Neuronal stem cell (in vitro differentiated cells): ENCODE measurements at regions not wholly inside any gene's neighbourhood (a gene's known extent, or its start where the extent isn't known, plus 50 kb on each side); places are given as distances from the start of the nearest gene placed in this dataset.

Experiments used
- DNase-seq: peaks from one replicate; pipeline ENCODE4 v3.0.0-alpha.2; 2013; ENCODE audit warnings: low spot score
- H2AFZ ChIP-seq: one replicate; pipeline ENCODE4 v1.6.1; 2013; ENCODE audit warnings: mild to moderate bottlenecking, low read length, inconsistent platforms
- H2AK5ac ChIP-seq: 2 replicates; pipeline ENCODE4 v1.6.1; 2013; ENCODE audit warnings: low read depth, mild to moderate bottlenecking, inconsistent platforms, low read length, moderate library complexity, mixed read lengths
- H2BK120ac ChIP-seq: 2 replicates; pipeline ENCODE4 v1.6.1; 2013; ENCODE audit warnings: low read depth, mild to moderate bottlenecking, inconsistent platforms, low read length, moderate library complexity, mixed read lengths
- H2BK12ac ChIP-seq: one replicate; pipeline ENCODE4 v1.6.1; 2013; ENCODE audit warnings: low read length, inconsistent platforms
- H2BK15ac ChIP-seq: 2 replicates; pipeline ENCODE4 v1.6.1; 2013; ENCODE audit warnings: mild to moderate bottlenecking, low read length, inconsistent platforms, mixed read lengths
- H2BK5ac ChIP-seq: one replicate; pipeline ENCODE4 v1.6.1; 2013; ENCODE audit warnings: inconsistent platforms, mild to moderate bottlenecking, low read length, moderate library complexity
- H3K14ac ChIP-seq: one replicate; pipeline ENCODE4 v1.6.1; 2013; ENCODE audit warnings: low read length, inconsistent platforms
- H3K18ac ChIP-seq: 2 replicates; pipeline ENCODE4 v1.6.1; 2013; ENCODE audit warnings: low read length, inconsistent platforms
- H3K23ac ChIP-seq: 2 replicates; pipeline ENCODE4 v1.6.1; 2013; ENCODE audit warnings: low read depth, mild to moderate bottlenecking, mixed read lengths, low read length, inconsistent platforms; ENCODE audit not compliant: poor library complexity
- H3K27ac ChIP-seq: replicated peaks from 3 replicates; pipeline ENCODE4 v1.5.1; 2013; ENCODE audit warnings: low read length, inconsistent platforms
- H3K27me3 ChIP-seq, 3 experiments: 2 replicates each; pipeline ENCODE4 v1.6.1; 2013; ENCODE audit warnings: low read length in 3 of 3, mild to moderate bottlenecking in 2 of 3, inconsistent platforms in 1 of 3, low read depth in 1 of 3, mixed read lengths in 1 of 3, moderate library complexity in 1 of 3; ENCODE audit not compliant: control insufficient read depth in 3 of 3, insufficient read depth in 3 of 3
- H3K36me3 ChIP-seq, 2 donors: replicated peaks in 1 of 2; 2 replicates each; pipeline ENCODE4 v1.6.1; 2013; ENCODE audit warnings: low read length in 2 of 2; ENCODE audit not compliant: control insufficient read depth in 2 of 2, insufficient read depth in 2 of 2
- H3K4ac ChIP-seq: 2 replicates; pipeline ENCODE4 v1.6.1; 2013; ENCODE audit warnings: inconsistent platforms, mild to moderate bottlenecking, low read length, moderate library complexity
- H3K4me1 ChIP-seq, 2 donors: 1 replicate in 1 of 2; 2 replicates in 1 of 2; pipeline ENCODE4 v1.6.1; 2013; ENCODE audit warnings: low read length in 2 of 2, low read depth in 1 of 2; ENCODE audit not compliant: control insufficient read depth in 2 of 2, insufficient read depth in 1 of 2
- H3K4me2 ChIP-seq: one replicate; pipeline ENCODE4 v1.6.1; 2013; ENCODE audit warnings: mild to moderate bottlenecking, low read length, inconsistent platforms; ENCODE audit not compliant: insufficient read depth, poor library complexity, severe bottlenecking
- H3K4me3 ChIP-seq, 2 donors: 2 replicates each; pipeline ENCODE4 v1.5.1; 2013; ENCODE audit warnings: low read length in 2 of 2, mild to moderate bottlenecking in 2 of 2, inconsistent platforms in 1 of 2, moderate library complexity in 1 of 2
- H3K79me1 ChIP-seq: one replicate; pipeline ENCODE4 v1.6.1; 2013; ENCODE audit warnings: low read depth, mild to moderate bottlenecking, inconsistent platforms, low read length, moderate library complexity
- H3K9ac ChIP-seq: one replicate; pipeline ENCODE4 v1.6.1; 2013; ENCODE audit warnings: mild to moderate bottlenecking, low read depth, low read length, inconsistent platforms; ENCODE audit not compliant: poor library complexity
- H3K9me3 ChIP-seq, 2 donors: replicated peaks in 1 of 2; 2 replicates each; pipeline versions ENCODE3 to v1.6.1; 2013; ENCODE audit warnings: low read length in 2 of 2, mild to moderate bottlenecking in 2 of 2, inconsistent platforms in 1 of 2, low read depth in 1 of 2, mixed read lengths in 1 of 2, moderate library complexity in 1 of 2; ENCODE audit not compliant: control insufficient read depth in 2 of 2, insufficient read depth in 1 of 2
- H4K8ac ChIP-seq: one replicate; pipeline ENCODE4 v1.6.1; 2013; ENCODE audit warnings: low read depth, mild to moderate bottlenecking, inconsistent platforms, low read length, moderate library complexity
- H4K91ac ChIP-seq: one replicate; pipeline ENCODE4 v1.6.1; 2013; ENCODE audit warnings: low read length, low read depth, mild to moderate bottlenecking, inconsistent platforms; ENCODE audit not compliant: poor library complexity
- WGBS, 2 donors: extraction: QIAGEN DNeasy Blood & Tissue Kit; methylation state at CpG; one replicate each; pipeline ENCODE4 v1.1.7; 2013; ENCODE audit warnings: missing lambda C conversion rate in 2 of 2, mixed read lengths in 1 of 2; ENCODE audit not compliant: insufficient read length in 2 of 2, insufficient replicate concordance in 1 of 2; ENCODE audit errors: extremely low coverage in 2 of 2; 5-methylcytosine and 5-hydroxymethylcytosine counted together

DNA sequence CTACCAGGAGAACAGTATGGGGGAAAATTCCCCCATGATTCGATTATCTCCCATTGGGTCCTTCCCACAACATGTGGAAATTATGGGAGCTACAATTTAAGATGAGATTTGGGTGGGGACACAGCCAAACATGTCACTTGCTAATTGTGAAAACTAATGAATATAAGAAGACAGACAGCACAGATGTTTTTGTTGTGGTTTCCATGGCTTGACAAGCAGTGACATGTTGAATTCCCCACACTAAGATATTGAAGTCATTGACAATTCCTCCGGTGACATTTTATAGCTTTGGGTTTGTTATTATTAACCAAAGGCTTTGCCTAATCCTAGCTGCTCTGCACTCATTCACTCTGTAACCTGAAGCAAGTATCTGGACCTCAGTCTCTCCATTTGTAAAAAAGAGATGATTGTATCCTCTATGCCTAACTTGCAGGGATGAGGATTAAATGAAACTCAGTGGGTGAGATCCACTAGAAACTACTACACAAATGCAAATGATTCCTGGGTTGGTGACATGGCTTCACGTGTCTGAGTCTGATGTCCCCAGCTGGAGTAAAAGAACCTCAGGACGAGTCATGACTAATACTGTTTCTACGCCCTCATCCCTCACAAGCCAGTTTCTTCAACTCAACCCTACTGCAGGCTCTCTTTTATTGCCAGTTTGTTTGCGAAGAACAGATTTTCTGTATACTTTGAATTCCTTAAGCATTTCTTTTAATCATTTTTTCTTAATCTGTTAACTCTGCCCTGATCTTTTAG lies 71.6 kb downstream of the ASCL1 start:
- Histone ChIP-seq H2BK120ac (no peak overlapping the region), H4K8ac (no peak overlapping the region), H2AFZ (no peak overlapping the region), H3K4ac (no peak overlapping the region), H2AK5ac (no peak overlapping the region), H3K4me3 (no peak overlapping the region), H3K23ac (no peak overlapping the region), H3K79me1 (no peaks in the 10 kb centered on the region), H3K18ac (no peak overlapping the region), H4K91ac (no peak overlapping the region), H2BK15ac (no peak overlapping the region), H3K27ac (no peak overlapping the region), H2BK12ac (no peak overlapping the region), H3K36me3 (no peaks in the 10 kb centered on the region), H3K9me3 (no peaks in the 10 kb centered on the region), H2BK5ac (no peak overlapping the region), H3K27me3 (no peaks in the 10 kb centered on the region), H3K4me2 (no peak overlapping the region), H3K9ac (no peak overlapping the region), H3K4me1 (peaks cover 0 to 2% of the 10 kb centered on the region in 2 donors), H3K14ac (no peak overlapping the region)
- WGBS, 2 donors: no CpG with 5 or more reads among the region's 6 CpGs
- no peak for DNase-seq

DNA sequence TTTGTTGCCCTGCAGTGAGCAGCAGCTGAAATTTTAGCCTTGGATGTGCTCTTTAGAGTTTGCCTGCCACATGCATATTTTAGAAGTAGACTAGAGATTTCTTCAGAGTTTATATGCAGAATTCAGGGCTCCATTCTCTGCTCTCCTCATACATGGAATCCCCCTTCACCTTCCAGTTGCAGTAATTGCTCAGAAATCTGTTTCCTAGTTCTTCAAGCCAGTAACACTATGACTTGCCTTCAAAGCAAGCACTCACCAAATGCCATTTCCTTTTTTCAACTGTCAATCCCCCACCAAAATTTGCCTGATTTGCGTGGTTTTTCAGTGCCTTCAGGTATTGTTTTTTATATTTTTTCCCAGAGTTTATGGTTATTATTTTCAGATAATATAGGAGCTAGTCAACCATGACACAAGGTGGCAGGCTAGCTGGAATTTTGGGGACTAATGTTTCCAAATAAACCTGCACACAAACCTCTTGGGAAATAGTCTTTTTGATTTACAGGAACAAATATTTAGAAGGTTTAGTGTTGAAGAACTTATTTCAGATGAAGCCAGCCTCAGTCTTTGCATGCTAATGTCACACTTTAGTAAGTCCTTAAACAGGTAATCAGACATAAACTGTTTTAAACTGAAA lies 79.2 kb downstream of the ASCL1 start:
- Histone ChIP-seq H2BK120ac (no peak overlapping the region), H2AFZ (no peak overlapping the region), H2BK5ac (no peak overlapping the region), H3K18ac (no peak overlapping the region), H3K4ac (no peak overlapping the region), H3K27me3 (no peaks in the 10 kb centered on the region), H3K4me3 (no peak overlapping the region), H3K27ac (no peak overlapping the region), H2BK12ac (no peak overlapping the region), H3K23ac (no peak overlapping the region), H3K9me3 (no peaks in the 10 kb centered on the region), H3K14ac (no peak overlapping the region), H3K79me1 (no peaks in the 10 kb centered on the region), H2AK5ac (no peak overlapping the region), H3K9ac (no peak overlapping the region), H4K91ac (no peak overlapping the region), H3K4me1 (no peaks in the 10 kb centered on the region), H4K8ac (no peak overlapping the region), H2BK15ac (no peak overlapping the region), H3K4me2 (no peak overlapping the region), H3K36me3 (no peaks in the 10 kb centered on the region)
- WGBS, 2 donors: no CpG with 5 or more reads among the region's 1 CpG
- no peak for DNase-seq

DNA sequence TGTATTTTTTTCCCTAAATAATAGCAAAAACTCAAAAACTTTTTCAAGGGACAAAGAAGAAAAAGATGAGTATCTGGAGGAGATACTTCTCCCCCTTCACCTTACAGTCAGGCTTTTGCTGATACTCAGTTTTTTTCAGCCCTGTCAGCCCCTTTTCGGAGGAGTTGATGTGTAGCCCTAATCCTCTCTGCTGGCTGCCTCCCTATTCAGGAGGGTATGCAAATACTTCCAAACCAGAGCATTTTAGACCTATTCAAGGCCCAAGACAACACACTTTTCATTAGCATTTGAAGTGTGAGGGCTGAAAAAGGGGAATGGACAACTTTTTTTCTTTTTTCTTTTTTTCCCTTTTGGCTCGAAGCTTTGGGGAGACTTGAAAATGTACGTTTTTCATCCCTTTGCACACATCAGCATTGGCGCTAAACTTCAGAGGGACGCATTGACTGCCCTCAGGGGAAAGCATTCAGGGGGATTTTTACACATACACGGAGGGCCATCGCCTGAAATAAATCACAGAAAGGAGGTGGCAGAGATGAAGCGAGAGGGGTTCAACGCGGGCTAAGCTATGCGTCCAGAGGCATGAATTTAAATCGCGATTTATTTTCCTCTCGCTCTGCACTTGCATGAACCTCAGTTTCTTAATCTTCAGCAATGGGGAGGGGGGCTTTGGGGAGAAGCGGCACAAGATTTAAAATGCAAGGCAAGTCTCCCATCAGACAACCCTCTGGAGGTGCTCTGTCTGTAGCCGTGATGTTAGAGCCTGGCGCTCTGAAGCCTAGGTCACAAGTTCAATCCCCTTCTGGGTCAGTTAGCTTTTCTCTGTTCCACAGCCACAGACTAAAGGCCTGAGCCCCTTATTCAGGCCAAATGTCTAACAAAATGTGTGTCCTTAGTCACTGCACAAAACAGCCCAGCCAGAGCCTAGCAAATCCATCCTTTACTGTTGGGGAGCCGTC lies 86.3 kb downstream of the ASCL1 start:
- Histone ChIP-seq H2AFZ (no peak overlapping the region), H3K4me1 (peaks cover 0 to 10% of the 10 kb centered on the region in 2 donors), H3K18ac (no peak overlapping the region), H2BK5ac (no peak overlapping the region), H3K27me3 (no peaks in the 10 kb centered on the region), H3K14ac (no peak overlapping the region), H2BK15ac (no peak overlapping the region), H3K4me3 (no peak overlapping the region), H2BK120ac (no peak overlapping the region), H3K27ac (no peak overlapping the region), H3K4ac (no peak overlapping the region), H3K9me3 (no peaks in the 10 kb centered on the region), H3K36me3 (no peaks in the 10 kb centered on the region), H3K9ac (no peak overlapping the region), H4K8ac (no peak overlapping the region), H4K91ac (no peak overlapping the region), H2BK12ac (no peak overlapping the region), H3K23ac (no peak overlapping the region), H3K79me1 (no peaks in the 10 kb centered on the region), H3K4me2 (peak overlapping the region; percentile 29), H2AK5ac (no peak overlapping the region)
- DNase-seq: peak; percentile 48
- no CpG with 5 or more reads among the region's 18 CpGs for WGBS, 2 donors

DNA sequence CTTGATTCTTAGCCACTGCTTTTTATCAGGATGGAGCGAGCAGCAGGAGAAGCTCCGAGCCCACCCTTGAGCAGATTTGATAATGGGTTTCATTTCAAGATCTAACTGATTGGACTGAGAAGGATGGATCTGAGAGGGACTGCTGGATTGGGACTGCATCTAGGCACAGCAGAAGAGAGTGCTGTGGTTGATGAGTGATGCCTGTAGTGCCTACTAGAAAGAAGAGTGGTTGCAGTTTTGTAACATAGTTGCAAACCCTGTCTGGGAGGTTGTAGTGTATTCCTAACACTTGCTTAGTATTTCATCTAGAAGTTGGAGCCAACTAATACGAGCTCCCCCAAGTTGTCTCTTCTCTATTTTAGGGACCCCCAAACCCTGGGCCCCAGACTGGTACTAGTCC lies 88.7 kb downstream of the ASCL1 start:
- H4K91ac ChIP-seq: no peak overlapping the region
- no peak overlapping the region for H2BK15ac ChIP-seq

More for the DNA sequence above, 88.7 kb downstream of the ASCL1 start:
- no peak overlapping the region for H3K18ac ChIP-seq
- DNase-seq: no peak
- H2BK12ac ChIP-seq: no peak overlapping the region
- no peak overlapping the region for H2BK120ac ChIP-seq
- no peak overlapping the region for H2BK5ac ChIP-seq
- no peak overlapping the region for H3K14ac ChIP-seq
- no peak overlapping the region for H3K23ac ChIP-seq
- H3K79me1 ChIP-seq: no peaks in the 10 kb centered on the region
- no peak overlapping the region for H3K27ac ChIP-seq
- H2AFZ ChIP-seq: no peak overlapping the region
- H3K4me1 ChIP-seq: peaks cover 0 to 10% of the 10 kb centered on the region in 2 donors
- H3K4me3 ChIP-seq: no peak overlapping the region
- no peak overlapping the region for H3K4me2 ChIP-seq
- H2AK5ac ChIP-seq: no peak overlapping the region
- H3K4ac ChIP-seq: no peak overlapping the region
- H3K9ac ChIP-seq: no peak overlapping the region
- H3K36me3 ChIP-seq: no peaks in the 10 kb centered on the region
- H4K8ac ChIP-seq: no peak overlapping the region
- no peaks in the 10 kb centered on the region for H3K27me3 ChIP-seq
- H3K9me3 ChIP-seq: no peaks in the 10 kb centered on the region
- no CpG with 5 or more reads among the region's 3 CpGs for WGBS, 2 donors
